Neural crest cell (in vitro differentiated cells): ENCODE measurements at regions not wholly inside any gene's neighbourhood (a gene's known extent, or its start where the extent isn't known, plus 50 kb on each side); places are given as distances from the start of the nearest gene placed in this dataset.

Experiments
- DNase-seq: peaks from one replicate; pipeline ENCODE4 v3.0.0; 2021; ENCODE audit warnings: low read depth, mixed read lengths, low spot score
- H3K27ac Mint-ChIP-seq: one replicate; pipeline ENCODE4 v1.8.0; 2021; ENCODE audit warnings: mild to moderate bottlenecking, mixed read lengths; ENCODE audit not compliant: unreplicated experiment
- H3K27me3 Mint-ChIP-seq: 2 replicates; pipeline ENCODE4 v1.8.0; 2021; ENCODE audit warnings: low read depth, mild to moderate bottlenecking, mixed read lengths
- H3K36me3 Mint-ChIP-seq: 2 replicates; pipeline ENCODE4 v1.8.0; 2021; ENCODE audit warnings: low read depth, mild to moderate bottlenecking, mixed read lengths
- H3K4me1 Mint-ChIP-seq: 2 replicates; pipeline ENCODE4 v1.8.0; 2021; ENCODE audit warnings: mixed read lengths
- H3K4me3 Mint-ChIP-seq: one replicate; pipeline ENCODE4 v1.8.0; 2021; ENCODE audit warnings: mild to moderate bottlenecking, mixed read lengths
- H3K9me3 Mint-ChIP-seq: 2 replicates; pipeline ENCODE4 v1.8.0; 2021; ENCODE audit warnings: mixed read lengths
- CTCF ChIP-seq: fragments of 200-600 bp; sonication (generic); conservative IDR thresholded peaks from 2 replicates; pipeline ENCODE4 v1.5.0; 2021; ENCODE audit warnings: antibody characterized with exemption, mild to moderate bottlenecking

- no peaks in the 10 kb centered on the region for H3K36me3 Mint-ChIP-seq
- H3K27ac Mint-ChIP-seq, result no peak overlapping the region
Observed at GRCh38 chr3:177474652-177475355, 277.5 kb upstream of the TBL1XR1 start.

GRCh38 chr3:177475356-177475665 is 278.0 kb upstream of the TBL1XR1 start:
- H3K27ac Mint-ChIP-seq, result peak overlapping the region; percentile 28
- no peak overlapping the region for H3K4me3 Mint-ChIP-seq
- TF ChIP-seq CTCF, result no peak
- no peaks in the 10 kb centered on the region for H3K9me3 Mint-ChIP-seq
- peaks cover 66% of the 10 kb centered on the region for H3K4me1 Mint-ChIP-seq
- no peak for DNase-seq
- H3K27me3 Mint-ChIP-seq, result no peaks in the 10 kb centered on the region
- no peaks in the 10 kb centered on the region for H3K36me3 Mint-ChIP-seq

More at GRCh38 chr3:177474652-177475355, 277.5 kb upstream of the TBL1XR1 start:
- no peaks in the 10 kb centered on the region for H3K9me3 Mint-ChIP-seq
- TF ChIP-seq CTCF, result no peak
- no peak overlapping the region for H3K4me3 Mint-ChIP-seq
- no peak for DNase-seq
- H3K27me3 Mint-ChIP-seq, result no peaks in the 10 kb centered on the region
- peaks cover 66% of the 10 kb centered on the region for H3K4me1 Mint-ChIP-seq

GRCh38 chr3:177476495-177476894 is 279.2 kb upstream of the TBL1XR1 start:
- peaks cover 2% of the 10 kb centered on the region for H3K9me3 Mint-ChIP-seq
- no peak for DNase-seq
- H3K4me3 Mint-ChIP-seq, result no peak overlapping the region
- H3K27ac Mint-ChIP-seq, result no peak overlapping the region
- TF ChIP-seq CTCF, result no peak
- peaks cover 70% of the 10 kb centered on the region for H3K4me1 Mint-ChIP-seq
- no peaks in the 10 kb centered on the region for H3K36me3 Mint-ChIP-seq
- no peaks in the 10 kb centered on the region for H3K27me3 Mint-ChIP-seq

- TF ChIP-seq CTCF, result no peak
- H3K9me3 Mint-ChIP-seq, result peaks cover 2% of the 10 kb centered on the region
- no peaks in the 10 kb centered on the region for H3K27me3 Mint-ChIP-seq
- H3K36me3 Mint-ChIP-seq, result no peaks in the 10 kb centered on the region
- H3K27ac Mint-ChIP-seq, result no peak overlapping the region
- H3K4me1 Mint-ChIP-seq, result peaks cover 66% of the 10 kb centered on the region
- H3K4me3 Mint-ChIP-seq, result no peak overlapping the region
- DNase-seq, result no peak
Observed at GRCh38 chr3:177476921-177477435, 279.7 kb upstream of the TBL1XR1 start.

- H3K9me3 Mint-ChIP-seq, result peaks cover 2% of the 10 kb centered on the region
- H3K36me3 Mint-ChIP-seq, result no peaks in the 10 kb centered on the region
- DNase-seq, result no peak
- no peak for TF ChIP-seq CTCF
- no peak overlapping the region for H3K27ac Mint-ChIP-seq
- peaks cover 65% of the 10 kb centered on the region for H3K4me1 Mint-ChIP-seq
- no peaks in the 10 kb centered on the region for H3K27me3 Mint-ChIP-seq
- H3K4me3 Mint-ChIP-seq, result no peak overlapping the region
Observed at GRCh38 chr3:177478170-177478867, 281.0 kb upstream of the TBL1XR1 start.
